ENCODE measurements at regions not wholly inside any gene's neighbourhood (a gene's known extent, or its start where the extent isn't known, plus 50 kb on each side); places are given as distances from the start of the nearest gene placed in this dataset.

DNA sequence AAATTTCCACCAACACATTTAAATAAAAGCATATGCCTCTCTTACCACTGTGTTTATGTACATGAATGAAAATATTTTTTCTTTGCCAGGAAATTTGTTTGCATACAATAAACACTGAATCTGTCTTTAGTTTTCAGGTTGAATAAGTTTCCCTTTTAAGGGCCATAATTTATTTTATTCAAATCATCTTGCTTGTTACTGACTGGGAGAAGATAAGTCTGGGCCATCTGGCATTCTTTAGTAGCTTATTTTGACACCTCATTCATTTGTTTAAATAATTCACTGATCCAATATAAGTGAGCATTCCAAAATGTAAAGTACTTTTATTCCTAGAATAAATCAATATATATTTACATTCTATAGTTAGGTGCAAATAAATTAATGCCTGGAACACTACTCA lies 1001.3 kb downstream of the PLOD2 start:
- no peak for TF ChIP-seq CTCF (IDR thresholded peaks at IDR 0.05)
- TF ChIP-seq POLR2A (IDR thresholded peaks at IDR 0.05), result no peak
- no peak for TF ChIP-seq EP300 (IDR thresholded peaks at IDR 0.05)

All from tibial nerve (tissue), 4 donors.